ENCODE measurements at regions not wholly inside any gene's neighbourhood (a gene's known extent, or its start where the extent isn't known, plus 50 kb on each side); places are given as distances from the start of the nearest gene placed in this dataset.

GRCh38 chr15:94600505-94600904 lies 369.1 kb downstream of the MCTP2 start:
- intact Hi-C loops (cut with DNase I), result no loop called here
- no peak for DNase-seq

DNA sequence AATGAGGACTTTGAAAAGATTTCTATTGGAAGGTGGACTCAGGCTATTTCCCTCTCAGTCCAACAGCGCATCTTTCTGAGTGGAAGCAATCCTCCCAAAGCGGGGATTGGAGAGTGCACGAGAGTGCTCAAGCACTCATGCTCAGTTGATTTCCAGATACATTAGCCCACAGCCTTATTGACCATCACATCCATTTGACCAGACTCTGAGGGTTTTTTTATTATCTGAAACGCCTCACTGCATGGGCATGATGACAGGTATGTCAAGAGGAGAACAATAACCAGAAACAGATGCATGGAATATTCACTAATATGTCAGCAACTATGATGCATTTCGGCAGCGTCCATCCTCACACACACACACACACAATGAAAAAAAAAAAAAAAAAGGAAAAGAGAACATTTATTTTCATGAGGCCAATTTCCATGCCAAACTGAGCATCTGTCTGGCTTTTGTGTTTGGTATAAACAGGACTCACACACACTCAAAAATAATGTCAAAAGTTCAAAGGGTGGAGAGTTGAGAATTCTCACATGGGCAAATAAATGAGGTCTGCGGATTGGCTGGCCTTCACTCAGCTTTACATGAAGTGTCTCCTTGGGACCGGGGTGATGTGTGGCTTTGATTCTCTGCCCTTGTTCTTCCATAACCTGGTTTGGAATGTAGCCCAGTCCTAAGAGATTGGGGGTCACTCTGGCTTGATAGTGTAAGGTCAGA lies 371.6 kb downstream of the MCTP2 start:
- no peak for DNase-seq
- intact Hi-C loops (cut with DNase I), result no loop called here

DNA sequence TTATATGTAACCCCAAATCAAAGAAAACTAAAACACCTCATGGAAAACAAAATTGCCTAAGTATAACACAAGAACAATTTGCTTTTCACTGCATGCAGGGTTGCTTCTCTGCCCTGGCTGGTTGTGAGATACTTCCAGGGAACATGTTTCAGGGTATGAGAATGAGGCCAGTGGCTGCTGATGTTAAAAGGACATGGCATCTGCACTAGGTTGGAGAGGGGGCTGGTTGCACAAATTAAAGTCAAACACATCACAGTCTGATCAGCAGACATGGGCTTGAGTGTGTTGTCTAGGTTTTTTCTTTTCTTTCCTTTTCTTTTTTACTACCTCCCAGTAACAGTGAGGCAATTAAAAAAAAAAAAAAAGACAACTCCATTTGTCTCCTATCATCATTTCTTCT lies 374.9 kb downstream of the MCTP2 start:
- intact Hi-C loops (cut with DNase I), result no loop called here
- DNase-seq, result no peak

GRCh38 chr15:94607176-94607654 lies 375.9 kb downstream of the MCTP2 start:
- peak in 31 of 42 donors; percentile 1 to 54 (median 23) for DNase-seq
- intact Hi-C loops (cut with DNase I), result no loop called here

GRCh38 chr15:94610069-94610468 lies 378.7 kb downstream of the MCTP2 start:
- intact Hi-C loops (cut with DNase I), result no loop called here
- no peak for DNase-seq

- DNase-seq, result no peak
- intact Hi-C loops (cut with DNase I), result no loop called here
Observed at GRCh38 chr15:94610485-94610884, 379.1 kb downstream of the MCTP2 start.

DNA sequence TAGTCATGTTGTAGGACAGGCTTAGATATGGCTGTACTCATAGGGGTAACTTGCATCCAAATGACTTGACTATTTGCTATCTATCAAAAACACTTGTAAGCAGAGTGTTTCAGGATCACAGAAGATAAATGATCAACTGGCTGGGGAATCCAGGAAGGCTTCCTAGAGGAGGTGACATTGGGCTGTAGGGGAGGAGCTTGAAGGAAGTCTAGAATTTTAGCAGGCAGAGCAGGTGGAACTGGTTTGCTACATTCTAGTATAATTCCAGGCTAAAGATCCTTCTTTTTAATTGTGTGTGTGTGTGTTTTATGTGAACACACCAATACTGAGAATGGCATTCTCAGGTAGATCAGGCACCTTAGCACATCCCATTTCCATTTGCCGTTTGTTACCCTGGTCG lies 380.3 kb downstream of the MCTP2 start:
- intact Hi-C loops (cut with DNase I), result no loop called here
- no peak for DNase-seq

DNA sequence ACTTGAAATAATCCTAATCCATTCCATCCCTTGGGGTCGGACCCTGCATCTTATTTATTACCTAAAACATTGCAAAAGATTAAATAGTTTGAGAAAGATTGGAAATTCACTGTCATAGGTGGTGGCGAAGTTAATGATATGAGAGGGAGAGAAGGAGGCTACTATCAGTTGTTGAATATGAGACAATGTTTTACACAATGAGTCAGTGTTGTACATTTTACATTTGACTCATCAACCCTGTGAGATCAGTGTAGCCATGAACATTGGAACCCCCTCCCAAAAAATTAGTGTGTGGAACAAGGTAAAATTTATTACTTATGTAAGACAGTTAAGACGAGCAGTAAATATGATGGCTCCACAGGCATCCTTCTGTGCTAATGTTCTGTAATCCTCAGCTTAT lies 384.3 kb downstream of the MCTP2 start:
- DNase-seq, result no peak
- intact Hi-C loops (cut with DNase I), result no loop called here

DNA sequence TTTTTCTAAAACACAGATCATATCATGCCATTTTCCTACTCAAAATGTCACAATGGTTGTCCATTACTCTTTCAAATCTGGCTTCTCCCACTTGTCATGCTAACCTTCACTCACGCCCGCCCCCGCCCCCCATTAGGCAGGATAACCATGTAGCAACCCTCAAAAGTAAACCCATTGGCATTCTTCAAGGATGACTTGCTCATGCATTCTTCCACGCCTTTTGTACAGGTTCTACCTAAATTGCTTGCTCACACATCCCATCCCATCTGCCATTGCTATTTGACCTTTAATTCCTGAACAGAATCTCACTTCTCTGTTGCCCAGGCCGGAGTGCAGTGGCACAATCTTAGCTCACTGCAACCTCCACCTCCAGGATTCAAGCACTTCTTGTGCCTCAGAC lies 389.3 kb downstream of the MCTP2 start:
- intact Hi-C loops (cut with DNase I), result no loop called here
- no peak for DNase-seq

GRCh38 chr15:94621736-94622135 lies 390.4 kb downstream of the MCTP2 start:
- intact Hi-C loops (cut with DNase I), result no loop called here
- no peak for DNase-seq

DNA sequence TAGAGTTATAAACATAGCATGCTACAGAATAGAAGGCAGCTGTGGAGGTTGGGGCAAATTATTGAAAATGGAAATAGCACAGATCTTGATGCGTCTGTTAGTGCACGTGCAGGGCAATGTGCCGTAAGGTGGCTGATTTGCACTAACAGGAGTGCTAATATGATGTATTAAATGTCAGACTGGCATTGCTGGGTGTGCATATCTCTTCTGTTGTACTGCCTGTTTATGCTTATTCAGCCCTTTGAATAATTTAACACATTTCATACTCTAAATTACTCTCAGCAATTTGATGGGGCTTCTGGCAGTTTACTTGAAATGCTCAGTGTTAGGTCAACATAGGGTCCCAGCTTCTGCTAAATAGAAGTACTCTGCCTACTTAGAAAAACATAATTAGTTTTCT lies 395.6 kb downstream of the MCTP2 start:
- intact Hi-C loops (cut with DNase I), result no loop called here
- no peak for DNase-seq

DNA sequence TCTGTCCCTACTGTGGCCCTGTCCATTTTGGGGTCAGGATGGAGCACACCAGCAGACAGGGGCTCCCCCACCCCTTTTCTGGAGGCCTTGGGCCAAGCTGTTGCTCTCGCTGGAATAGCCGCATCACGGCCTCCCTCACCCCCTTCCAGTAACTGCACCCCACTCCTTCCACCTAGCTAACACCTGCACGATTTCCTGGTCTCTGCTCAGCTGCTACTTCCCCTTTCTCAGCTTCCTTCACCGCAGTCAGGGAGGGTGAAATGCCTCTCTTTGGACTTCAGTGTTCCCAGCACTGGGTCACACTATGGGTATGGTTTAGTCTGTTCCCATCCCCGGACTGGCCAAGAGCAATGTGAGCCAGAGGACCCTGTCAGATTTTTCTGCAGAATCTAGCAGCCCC lies 400.2 kb downstream of the MCTP2 start:
- no peak for DNase-seq
- intact Hi-C loops (cut with DNase I), result no loop called here

DNA sequence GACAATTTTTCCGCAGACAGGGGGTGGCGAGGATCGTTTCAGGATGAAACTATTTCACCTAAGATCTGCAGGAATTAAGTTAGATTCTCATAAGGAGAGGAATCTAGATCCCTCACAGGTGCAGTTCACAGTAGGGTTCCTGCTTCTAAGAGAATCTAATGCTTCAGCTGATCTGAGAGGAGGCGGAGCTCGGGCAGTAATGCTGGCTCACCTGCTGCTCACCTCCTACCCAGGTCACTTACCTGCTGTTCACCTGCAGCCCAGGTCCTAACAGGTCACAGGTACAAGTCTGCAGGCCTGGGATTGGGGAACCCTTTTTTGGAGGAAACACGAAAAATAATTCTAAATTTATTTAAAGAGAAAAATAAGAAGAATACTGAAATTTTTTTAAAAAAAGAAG lies 406.8 kb downstream of the MCTP2 start:
- no peak for DNase-seq
- intact Hi-C loops (cut with DNase I), result no loop called here

DNA sequence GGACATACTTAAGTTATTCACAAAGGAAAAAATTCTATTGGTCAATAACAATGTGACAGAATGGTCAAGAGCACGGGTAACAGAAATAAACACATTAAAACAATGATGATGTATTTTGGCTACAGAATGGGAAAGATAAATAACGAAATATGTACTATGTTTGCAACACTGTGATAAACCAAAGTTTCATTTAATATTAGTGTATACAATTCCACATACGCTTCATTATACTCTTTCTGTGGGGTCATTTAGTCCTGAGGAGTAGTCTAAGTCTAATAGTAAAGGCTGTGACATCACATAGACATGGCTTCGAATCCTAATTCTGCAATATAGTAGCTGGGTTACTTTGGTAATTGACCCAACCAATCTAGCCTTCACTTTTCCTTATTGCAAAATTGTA lies 408.3 kb downstream of the MCTP2 start:
- no peak for DNase-seq
- intact Hi-C loops (cut with DNase I), result no loop called here

GRCh38 chr15:94644433-94644832 lies 413.1 kb downstream of the MCTP2 start:
- DNase-seq, result no peak
- intact Hi-C loops (cut with DNase I), result no loop called here

GRCh38 chr15:94653071-94653470 lies 421.7 kb downstream of the MCTP2 start:
- intact Hi-C loops (cut with DNase I), result no loop called here
- DNase-seq, result no peak

- DNase-seq, result no peak
- intact Hi-C loops (cut with DNase I), result no loop called here
Observed at GRCh38 chr15:94655249-94655880, 424.0 kb downstream of the MCTP2 start.

DNA sequence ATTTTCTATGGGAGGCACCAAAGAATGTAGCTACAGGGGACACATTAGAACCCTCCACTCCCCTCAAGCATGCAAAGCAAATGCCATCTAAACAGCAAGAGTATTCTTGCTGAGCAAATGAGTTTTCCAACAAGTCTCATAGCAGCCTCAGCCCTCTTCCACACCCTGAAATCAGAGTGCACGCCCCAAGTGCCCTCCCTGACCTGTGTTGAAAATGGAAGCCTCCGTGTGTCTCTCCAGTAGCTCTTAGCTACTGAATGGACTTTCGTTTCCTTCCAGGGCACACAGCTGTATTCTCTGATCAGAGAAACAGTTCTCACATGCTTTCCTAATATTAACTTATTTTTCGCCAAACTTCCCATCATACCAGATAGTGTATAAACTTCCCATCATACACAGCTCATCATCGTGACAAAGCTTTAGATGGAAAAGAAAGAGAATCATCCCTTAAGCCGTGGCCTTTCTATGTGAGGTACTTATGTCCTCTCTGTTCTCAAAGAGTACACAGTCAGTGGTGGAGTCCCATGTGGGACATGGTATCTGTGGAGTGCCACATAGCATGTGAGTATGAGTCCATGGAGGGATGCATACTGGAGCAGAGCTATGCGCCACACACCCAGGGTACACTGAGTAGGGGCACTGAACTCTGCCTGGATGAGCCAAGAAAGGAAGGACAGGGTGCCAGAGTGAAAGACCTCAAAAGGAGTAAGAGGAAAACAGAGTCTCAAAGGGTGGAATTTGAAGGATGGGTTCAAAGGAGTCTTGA lies 434.5 kb downstream of the MCTP2 start:
- intact Hi-C loops (cut with DNase I), result no loop called here
- DNase-seq, result no peak

DNA sequence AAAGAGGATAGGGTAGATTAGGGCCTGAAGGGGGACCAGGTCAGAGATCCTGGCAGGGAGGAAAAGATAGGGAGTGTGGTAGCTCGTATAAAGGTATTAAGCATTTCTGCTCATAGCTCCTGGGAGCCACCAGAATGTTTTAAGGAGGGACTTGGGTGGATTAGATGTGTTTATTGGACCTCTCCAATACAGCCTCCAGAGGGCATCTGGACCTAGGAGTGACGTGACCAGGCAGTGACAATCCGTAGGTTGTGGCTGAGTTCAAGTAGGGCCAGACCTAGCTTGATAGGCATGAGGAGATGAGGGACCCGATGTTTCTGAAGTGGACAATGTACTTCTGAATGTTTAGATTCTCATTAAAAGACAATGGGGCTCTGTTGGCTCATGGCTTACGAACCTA lies 435.2 kb downstream of the MCTP2 start:
- no peak for DNase-seq
- intact Hi-C loops (cut with DNase I), result no loop called here

GRCh38 chr15:94667109-94667508 lies 435.7 kb downstream of the MCTP2 start:
- intact Hi-C loops (cut with DNase I), result no loop called here
- no peak for DNase-seq

All from head of caudate nucleus (tissue), 42 donors.